HG03045 (cell line): ENCODE measurements at regions not wholly inside any gene's neighbourhood (a gene's known extent, or its start where the extent isn't known, plus 50 kb on each side); places are given as distances from the start of the nearest gene placed in this dataset.
A peak's percentile ranks its signal among the peaks of the same experiment; 100 is the strongest.

ENCODE experiments used
- ATAC-seq: cut with Tn5 transposase; IDR thresholded peaks from one replicate; pipeline ENCODE4 v1.9.1; 2021; ENCODE audit warnings: mild to moderate bottlenecking, moderate library complexity; ENCODE audit not compliant: unreplicated experiment

DNA sequence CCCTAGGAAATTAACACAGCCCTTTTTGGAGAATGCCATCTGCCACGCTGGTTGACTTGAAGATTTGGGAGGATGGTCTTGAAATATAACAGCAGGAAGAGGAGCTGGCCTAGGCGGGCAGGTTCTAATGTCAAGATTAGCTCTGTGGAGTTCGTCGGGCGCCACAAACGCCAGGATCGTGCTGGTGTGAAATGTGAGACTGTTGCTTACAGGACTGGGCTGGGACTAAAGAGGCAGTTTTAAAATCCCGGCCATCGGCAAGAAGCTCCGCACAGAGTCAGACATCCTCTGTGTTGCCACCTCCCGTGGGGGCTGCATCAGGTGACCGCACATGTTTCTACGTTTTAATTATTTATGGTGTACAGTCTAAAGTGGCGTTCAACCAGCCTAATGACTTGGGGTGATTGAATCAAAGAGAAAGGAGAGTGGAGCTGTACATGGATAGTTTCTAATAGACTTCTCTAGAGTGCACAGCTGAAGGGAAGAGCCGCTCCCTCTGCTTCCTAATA lies 99.4 kb upstream of the BCL11A start:
- ATAC-seq, result no peak

DNA sequence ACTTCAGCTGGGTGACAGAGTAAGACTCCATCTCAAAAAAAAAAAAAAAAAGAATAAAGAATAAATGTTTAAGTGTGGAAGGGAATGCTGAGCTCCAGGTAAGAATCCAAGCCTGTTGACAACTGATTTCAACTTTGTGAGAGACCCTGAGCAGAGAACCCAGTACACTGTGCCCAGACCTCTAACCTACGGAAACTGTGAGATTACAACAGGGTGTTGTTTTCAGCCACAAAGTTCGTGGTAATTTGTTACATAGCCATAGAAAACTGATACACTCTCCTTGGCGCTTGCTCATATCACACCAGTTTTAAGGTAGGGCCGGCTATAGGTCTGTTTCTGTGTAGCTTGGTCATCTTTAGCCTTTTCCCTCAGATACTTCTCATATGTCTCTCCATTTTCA lies 98.4 kb upstream of the PAPOLG start:
- ATAC-seq, result no peak

DNA sequence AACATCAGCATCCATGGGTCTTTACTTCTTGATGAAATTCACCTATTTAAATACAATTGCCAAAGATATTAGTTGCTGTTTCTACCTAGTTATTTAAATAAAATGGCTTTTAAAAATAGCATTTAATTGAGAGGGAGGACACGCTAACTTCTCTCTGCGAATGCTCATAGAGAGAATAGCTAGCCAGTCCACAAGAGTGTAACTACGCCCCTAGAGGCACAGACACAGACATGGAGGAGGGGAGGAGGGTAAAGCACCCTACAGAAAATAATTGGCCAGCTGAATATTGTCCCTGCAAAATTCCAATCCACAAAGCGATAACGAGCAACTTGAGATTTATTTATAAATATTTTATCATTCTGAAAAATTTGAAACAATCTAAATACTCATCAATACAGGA lies 97.0 kb upstream of the PAPOLG start:
- ATAC-seq, result no peak

DNA sequence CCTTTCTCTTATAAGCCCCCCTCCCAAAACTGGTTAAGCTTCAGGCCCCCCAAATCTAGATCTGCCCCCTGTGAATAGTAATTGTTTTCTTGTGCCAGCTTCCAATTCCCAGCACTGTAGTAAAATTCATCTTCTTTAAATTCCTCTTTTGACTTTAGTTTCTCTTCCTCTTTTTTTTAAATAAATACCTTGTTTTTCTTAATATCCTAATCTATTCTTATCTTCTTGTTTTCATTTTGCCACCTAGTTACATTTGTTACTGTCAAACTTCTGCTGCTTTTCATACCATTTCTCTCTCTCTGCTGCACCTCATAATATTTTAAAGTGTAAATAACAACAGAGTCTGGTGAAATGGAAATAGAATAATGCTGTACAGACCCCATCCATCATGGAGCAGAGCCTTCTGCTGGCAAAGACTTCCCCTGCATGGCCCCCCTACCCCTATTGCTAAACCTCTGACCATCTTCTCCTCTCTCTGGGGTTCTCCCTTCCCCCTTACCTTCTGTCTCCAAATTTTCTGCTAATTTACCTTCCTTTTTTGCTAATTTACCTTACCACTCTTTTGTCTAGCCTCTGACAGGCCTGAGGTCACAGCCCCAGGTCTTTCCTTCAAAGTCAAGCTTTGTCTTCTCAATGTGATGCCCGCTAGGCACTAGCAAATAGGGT lies 94.9 kb upstream of the PAPOLG start:
- no peak for ATAC-seq

DNA sequence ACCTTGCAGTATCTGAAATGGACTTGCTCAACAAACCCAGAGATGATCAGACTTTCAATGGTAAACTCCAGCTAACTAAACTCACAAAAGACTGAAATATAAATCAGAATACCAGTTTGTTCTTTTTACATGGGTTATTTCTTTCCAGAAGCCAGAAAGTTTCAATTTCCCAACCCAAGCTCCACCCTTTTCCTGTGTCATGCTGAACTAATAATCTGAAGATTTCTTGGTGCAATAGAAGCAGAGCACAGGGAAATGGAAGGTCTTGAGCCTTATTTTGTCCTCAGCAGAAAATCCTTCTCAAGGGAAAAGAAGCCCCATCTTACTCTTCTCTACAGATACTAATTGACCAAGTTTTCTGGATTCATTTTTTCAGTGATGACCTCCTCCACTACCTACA lies 93.3 kb upstream of the PAPOLG start:
- ATAC-seq, result no peak

DNA sequence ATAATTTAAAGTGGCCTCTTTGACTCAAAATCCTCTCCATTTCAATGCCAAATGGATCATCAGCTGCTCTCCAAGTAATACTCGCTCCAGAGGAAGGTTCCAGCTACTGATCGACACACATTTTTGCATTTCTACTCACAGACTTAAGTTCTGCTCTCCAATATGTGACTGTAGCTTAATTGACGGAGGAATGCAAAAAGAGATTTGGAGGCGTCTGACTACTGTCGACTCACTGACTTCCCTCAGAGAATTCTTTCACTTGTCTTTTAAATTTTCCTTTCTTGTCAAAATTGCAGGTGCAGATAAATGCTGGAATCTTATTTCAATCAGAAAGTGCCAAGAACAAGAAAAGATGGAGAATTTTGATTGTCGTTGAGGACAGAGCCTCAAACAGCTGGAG lies 84.1 kb upstream of the PAPOLG start:
- no peak for ATAC-seq

DNA sequence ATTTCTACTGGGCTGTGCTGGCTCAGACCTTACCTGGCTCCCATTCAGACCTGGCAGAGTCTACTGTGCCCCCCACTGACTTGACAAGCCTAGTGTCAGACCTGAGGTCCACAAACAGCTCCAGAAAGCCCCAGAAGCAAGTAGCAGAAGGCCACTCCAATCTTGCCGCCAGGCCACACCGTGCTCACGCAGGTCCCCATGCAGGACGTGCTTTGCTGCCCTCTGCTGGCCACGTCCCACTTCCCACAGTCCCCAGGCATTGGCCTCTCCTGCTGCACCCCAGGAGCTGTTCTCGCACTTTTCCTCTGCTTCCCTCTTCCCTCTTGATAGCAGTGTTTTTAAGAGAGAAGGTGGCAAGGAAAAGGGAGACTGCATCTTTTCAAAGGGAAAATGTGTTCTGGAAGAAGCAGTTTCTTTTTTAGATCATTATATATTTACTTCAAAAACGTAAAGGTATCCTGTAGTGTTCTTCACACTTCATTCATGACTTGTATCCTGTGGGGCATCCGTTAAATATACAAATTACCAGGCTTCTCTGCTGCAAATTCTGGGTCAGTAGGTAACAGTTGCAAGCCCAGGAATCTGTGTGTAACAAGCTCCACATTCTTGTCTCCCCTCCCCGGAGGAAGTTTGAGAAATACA lies 81.4 kb upstream of the PAPOLG start:
- ATAC-seq, result peak; percentile 95

DNA sequence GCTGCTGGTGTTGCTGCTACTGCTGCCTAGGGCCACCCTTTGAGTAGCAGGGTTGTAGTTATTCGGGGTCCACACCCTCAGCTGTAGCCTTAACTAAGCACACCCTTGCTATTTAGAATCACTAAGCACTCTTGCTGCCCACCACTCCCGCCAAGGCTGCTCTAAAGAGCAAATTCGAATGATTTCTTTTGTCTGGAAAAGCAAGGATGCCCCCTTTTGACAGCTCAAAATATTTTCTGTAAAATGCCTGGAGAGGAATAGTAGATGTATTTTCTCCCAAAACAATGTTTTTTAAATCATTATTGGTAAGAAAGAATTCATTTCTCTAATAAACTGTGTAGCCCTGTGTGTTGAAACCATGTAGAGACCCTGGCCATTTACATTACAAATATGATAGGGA lies 80.8 kb upstream of the PAPOLG start:
- ATAC-seq, result no peak

DNA sequence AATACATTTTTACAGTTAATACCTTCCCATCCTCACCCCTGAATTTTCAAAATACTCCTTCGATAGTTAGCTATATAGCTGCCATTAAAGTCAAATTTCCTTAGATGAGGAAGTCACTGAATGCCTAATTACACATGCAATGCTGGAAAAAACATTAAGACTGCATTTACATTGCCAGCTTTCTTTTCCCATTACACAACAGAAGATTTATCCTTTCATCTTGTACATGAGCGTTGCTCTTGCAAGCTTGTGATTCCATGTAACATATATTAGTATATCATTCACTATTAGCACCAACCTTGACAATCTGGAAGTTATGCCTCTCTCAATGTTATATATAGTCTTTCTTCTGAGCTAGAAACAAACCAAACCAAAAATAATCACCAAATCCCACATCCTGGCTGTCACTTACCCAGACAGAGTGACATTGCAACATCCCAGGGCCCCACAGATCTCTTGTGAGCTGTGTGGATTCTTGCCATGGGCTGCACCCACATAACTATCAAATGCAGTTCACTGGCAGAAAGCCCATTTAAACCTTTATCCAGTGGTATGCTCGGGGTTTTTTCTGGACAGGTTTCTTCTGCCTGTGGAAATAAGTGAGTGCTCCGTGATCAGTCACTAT lies 79.2 kb upstream of the PAPOLG start:
- ATAC-seq, result no peak

DNA sequence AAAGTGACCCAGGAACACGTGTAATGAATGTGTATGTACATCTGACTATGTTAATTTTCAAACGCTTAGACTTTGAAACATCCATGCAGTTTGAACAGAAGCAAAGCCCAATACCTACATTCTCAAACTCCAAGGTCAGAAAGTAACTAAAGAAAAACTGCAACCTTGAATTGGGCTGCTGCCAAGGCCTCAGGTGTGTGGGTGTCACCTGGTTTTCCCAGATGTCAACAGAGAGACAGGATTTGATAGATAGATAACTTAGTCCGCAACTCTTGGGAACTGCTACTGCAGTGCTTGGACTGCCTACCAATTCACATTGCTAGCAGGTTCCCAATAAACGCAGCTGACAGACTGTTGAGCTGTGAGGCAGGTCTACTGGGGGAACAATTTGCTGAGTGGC lies 78.7 kb upstream of the PAPOLG start:
- no peak for ATAC-seq

DNA sequence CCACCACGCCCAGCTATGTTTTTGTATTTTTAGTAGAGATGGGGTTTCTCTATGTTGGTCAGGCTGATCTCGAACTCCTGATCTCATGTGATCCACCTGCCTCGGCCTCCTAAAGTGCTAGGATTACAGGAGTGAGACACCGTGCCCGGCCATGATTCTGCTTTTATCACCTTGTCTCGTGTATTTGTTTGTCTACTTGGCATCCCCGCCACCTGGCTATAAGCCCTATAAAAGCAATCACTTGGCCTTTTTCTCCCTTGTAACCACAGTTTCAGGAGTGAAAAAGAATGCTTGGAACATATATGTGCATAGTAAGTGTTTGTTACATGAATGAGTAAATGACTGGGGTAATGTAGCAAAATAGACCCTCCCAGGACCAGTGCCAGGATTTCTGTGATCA lies 77.5 kb upstream of the PAPOLG start:
- ATAC-seq, result no peak

DNA sequence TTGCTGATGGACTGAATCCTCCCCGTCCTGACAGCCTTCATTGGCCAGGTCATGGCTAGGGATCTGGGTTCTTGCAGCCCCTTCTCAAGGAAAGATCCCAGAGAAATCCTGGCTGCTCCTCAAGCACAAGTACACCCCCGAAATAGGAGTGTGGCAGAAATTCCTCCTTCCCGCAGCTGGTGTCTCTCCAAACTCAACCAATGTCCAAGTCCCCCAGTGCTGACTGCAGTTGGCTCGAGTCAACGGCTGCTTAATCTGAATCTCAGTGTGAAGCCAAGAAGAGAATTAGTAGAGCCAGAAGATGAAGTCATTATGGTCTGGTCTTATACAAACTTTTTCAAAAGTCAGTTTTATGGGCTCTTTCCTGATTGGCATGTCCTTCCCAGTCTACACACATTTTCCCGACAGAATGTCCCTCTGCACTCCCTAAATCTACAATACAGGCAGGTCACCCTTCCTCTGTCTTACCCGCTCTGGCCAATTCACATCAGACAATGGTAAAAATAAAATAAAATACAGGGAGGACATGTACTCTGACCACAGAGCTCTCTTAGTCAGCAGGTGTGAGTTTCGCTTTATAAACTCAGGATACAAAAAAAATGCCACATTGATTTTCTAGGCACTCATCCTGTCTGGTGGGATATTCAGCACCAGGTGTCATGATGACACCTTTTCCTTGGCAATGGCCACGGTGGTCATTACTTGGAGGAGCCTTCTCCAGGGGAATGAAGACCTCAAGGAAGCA lies 76.9 kb upstream of the PAPOLG start:
- no peak for ATAC-seq

DNA sequence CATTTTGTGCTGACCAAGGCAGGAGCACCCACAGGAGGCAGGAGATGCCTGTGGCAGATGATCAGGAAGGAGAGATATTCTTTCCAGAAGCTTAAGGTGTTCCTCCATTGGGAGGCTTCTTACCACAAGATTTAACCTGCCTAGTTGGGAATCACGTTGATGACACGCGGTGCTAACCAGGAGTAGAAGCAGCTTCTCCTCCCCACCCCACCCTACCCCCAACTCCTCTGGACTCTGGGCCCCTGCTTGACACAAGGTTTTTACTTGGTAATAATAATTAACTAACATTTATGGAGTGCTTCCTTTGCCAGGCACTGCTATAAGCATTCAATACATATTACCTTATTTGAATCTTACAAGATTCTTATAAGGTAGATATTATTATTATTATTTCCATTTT lies 62.5 kb upstream of the PAPOLG start:
- ATAC-seq, result no peak

DNA sequence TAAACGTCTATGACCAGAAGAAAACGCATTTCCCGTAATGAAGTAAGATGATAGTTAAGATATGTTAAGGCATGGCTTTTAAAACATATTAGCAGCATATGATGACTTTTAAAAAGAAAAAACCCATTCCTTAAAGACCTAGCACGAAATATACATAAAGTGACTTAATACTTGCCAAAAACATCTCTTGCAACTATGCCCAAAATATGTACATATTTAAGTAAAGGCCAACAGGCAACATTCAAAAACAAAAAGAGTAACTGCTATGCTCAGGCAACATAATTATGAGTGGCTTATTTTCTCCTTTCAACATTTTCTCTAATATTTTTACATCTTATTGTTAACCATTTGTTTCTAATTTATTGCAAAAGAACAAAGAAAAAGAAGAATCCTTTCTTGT lies 60.3 kb upstream of the PAPOLG start:
- ATAC-seq, result no peak

DNA sequence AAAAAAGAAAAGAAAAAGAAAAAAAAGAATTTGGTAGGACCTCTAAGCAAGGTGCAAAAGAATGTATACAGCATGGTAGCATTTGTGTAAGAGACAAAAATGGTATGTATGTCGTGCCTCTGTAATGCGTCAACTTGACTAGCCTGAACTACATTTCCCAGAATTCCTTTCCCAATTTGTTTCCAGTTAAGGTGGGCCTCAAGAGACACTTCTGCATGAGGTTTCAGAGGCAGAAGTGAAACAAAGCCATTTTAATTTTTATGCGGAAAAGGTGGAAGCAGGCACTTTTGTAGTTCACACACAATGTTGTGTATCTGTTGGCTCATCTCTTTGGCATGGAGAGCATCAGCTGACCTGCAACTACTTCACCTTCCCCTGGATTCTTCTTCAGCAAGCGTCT lies 56.5 kb upstream of the PAPOLG start:
- no peak for ATAC-seq

DNA sequence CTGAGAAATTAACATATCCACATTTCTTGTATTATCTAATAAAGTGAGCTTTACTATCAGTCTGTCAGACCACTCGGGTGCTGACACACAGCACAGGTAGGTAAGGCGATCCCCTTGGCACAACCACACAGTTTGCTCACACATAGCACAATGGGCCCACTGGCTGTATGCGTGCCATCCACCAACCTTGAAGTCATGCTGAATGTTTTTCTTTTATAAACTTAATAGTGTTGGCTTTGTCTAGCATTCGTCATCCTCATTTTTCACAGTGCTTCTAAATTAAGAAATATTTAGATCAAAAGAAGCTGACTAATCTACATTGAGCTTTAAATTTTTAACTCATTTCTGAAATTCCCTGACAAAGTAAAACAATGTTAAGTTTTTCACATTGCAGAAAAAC lies 50.0 kb upstream of the PAPOLG start:
- no peak for ATAC-seq
